Heart left ventricle (tissue), 13 donors: ENCODE measurements at regions not wholly inside any gene's neighbourhood (a gene's known extent, or its start where the extent isn't known, plus 50 kb on each side); places are given as distances from the start of the nearest gene placed in this dataset.

Experiments used
- CTCF ChIP-seq, 12 donors: fragments of 200-600 bp; sonication (generic) in 4 of 12; IDR thresholded peaks; one replicate each; pipeline versions ENCODE4 v1.5.0 to v1.8.0; 2018 to 2022; ENCODE audit warnings: antibody characterized with exemption in 12 of 12, mild to moderate bottlenecking in 5 of 12
- POLR2A ChIP-seq, 2 donors: fragments of 450-650 bp; IDR thresholded peaks; one replicate each; pipeline ENCODE4 v1.6.1; 2017; ENCODE audit warnings: antibody characterized with exemption in 2 of 2, mild to moderate bottlenecking in 2 of 2, moderate library complexity in 2 of 2
- donor health status: ischemic (EF 13 %, LVEDD 7.1; RV severe dilation, severe dysfunction).
- donor health status: DM: no; HTN: yes; CAD: no.
- donor health status: DM: no; HTN: no; CAD: no.
- donor health status: ischemic (EF 25% LVEDD 6.9; RV normal size, moderate dysfunction).
- donor health status: ischemic (EF 25% LVEDD 5.7; RV mildly dilated, moderate dysfunction).
- donor health status: ischemic (EF 35%, LVEDD 5.7; RV mildly dilated, moderate dysfunction).
- donor health status: nonischemic (EF 11% LVEDD 7.7; RV severe dilation, severe dysfunction).
- donor health status: DM: yes; HTN: yes; CAD: no.
- donor health status: PGD.
- donor health status: ischemic (EF 29% LVEDD 5.4; RV normal size, mild dysfunction).
- donor health status: nonischemic (EF 23%, LVEDD 6.1; RV moderate dilation, normal function).

GRCh38 chr6:133132466-133132971, 108.6 kb upstream of the EYA4 start:
- TF ChIP-seq CTCF (IDR thresholded peaks at IDR 0.05) (no peak), POLR2A (IDR thresholded peaks at IDR 0.05) (no peak)
